Neural cell (in vitro differentiated cells): ENCODE measurements at regions not wholly inside any gene's neighbourhood (a gene's known extent, or its start where the extent isn't known, plus 50 kb on each side); places are given as distances from the start of the nearest gene placed in this dataset.

Experiments used
- EP300 ChIP-seq: fragments of 450-650 bp; conservative IDR thresholded peaks from 2 replicates; pipeline ENCODE4 v1.6.1; 2014; ENCODE audit warnings: antibody characterized with exemption, mild to moderate bottlenecking, moderate library complexity; ENCODE audit not compliant: poor library complexity, severe bottlenecking
- TF ChIP-seq, protein P1 (sequence below): fragments of 450-650 bp; IDR thresholded peaks from 2 replicates; pipeline ENCODE4 v1.5.1; 2014; ENCODE audit warnings: antibody characterized with exemption, mild to moderate bottlenecking, moderate library complexity; ENCODE audit not compliant: poor library complexity, severe bottlenecking

DNA sequence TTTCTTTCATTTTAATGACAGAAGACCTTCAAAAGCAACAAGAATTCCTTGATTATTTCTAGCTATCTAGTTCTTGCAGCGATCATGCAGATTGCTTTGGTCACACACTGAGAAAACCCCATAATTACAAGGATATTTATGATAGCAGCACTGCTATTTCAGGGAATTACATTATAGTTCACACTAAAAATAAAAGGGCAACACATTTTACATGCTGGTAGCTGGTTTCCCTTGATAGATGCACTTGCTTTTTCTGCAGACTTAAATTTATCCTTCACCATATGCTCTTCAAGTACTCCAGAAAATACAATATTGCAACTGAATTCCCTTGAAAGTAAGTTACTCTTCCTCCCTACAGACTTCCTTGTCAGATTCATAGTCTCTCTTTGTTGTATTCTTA lies 751.1 kb downstream of the CCDC85A start:
- no peak for TF ChIP-seq EP300
- TF ChIP-seq, protein P1, sequence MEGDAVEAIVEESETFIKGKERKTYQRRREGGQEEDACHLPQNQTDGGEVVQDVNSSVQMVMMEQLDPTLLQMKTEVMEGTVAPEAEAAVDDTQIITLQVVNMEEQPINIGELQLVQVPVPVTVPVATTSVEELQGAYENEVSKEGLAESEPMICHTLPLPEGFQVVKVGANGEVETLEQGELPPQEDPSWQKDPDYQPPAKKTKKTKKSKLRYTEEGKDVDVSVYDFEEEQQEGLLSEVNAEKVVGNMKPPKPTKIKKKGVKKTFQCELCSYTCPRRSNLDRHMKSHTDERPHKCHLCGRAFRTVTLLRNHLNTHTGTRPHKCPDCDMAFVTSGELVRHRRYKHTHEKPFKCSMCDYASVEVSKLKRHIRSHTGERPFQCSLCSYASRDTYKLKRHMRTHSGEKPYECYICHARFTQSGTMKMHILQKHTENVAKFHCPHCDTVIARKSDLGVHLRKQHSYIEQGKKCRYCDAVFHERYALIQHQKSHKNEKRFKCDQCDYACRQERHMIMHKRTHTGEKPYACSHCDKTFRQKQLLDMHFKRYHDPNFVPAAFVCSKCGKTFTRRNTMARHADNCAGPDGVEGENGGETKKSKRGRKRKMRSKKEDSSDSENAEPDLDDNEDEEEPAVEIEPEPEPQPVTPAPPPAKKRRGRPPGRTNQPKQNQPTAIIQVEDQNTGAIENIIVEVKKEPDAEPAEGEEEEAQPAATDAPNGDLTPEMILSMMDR, result no peak
